ENCODE measurements at regions not wholly inside any gene's neighbourhood (a gene's known extent, or its start where the extent isn't known, plus 50 kb on each side); places are given as distances from the start of the nearest gene placed in this dataset.

- no peak for DNase-seq
Observed at GRCh38 chr9:108709997-108710396, 145.8 kb downstream of the ACTL7B start.

- no peak for DNase-seq
Observed at GRCh38 chr9:108709126-108709525, 146.7 kb downstream of the ACTL7B start.

GRCh38 chr9:108708448-108708847, 147.3 kb downstream of the ACTL7B start:
- DNase-seq = no peak

- DNase-seq = no peak
Observed at GRCh38 chr9:108707120-108707519, 148.7 kb downstream of the ACTL7B start.

GRCh38 chr9:108704156-108704852, 151.5 kb downstream of the ACTL7B start:
- DNase-seq = no peak

- DNase-seq = no peak
Observed at GRCh38 chr9:108703429-108703828, 152.4 kb downstream of the ACTL7B start.

- DNase-seq = no peak
Observed at GRCh38 chr9:108702681-108703080, 153.1 kb downstream of the ACTL7B start.

- DNase-seq = no peak
Observed at GRCh38 chr9:108698801-108699200, 157.0 kb downstream of the ACTL7B start.

GRCh38 chr9:108698231-108698630, 157.6 kb downstream of the ACTL7B start:
- DNase-seq = no peak

- no peak for DNase-seq
Observed at GRCh38 chr9:108696156-108696555, 159.6 kb downstream of the ACTL7B start.

- DNase-seq = no peak
Observed at GRCh38 chr9:108694170-108694569, 161.6 kb downstream of the ACTL7B start.

- no peak for DNase-seq
Observed at GRCh38 chr9:108691614-108692013, 164.2 kb downstream of the ACTL7B start.

- no peak for DNase-seq
Observed at GRCh38 chr9:108688676-108689075, 167.1 kb downstream of the ACTL7B start.

GRCh38 chr9:108688051-108688450, 167.7 kb downstream of the ACTL7B start:
- DNase-seq = no peak

- DNase-seq = no peak
Observed at GRCh38 chr9:108687006-108687987, 168.5 kb downstream of the ACTL7B start.

GRCh38 chr9:108684288-108685025, 171.3 kb downstream of the ACTL7B start:
- no peak for DNase-seq

- DNase-seq = no peak
Observed at GRCh38 chr9:108683245-108683644, 172.5 kb downstream of the ACTL7B start.

GRCh38 chr9:108681851-108682590, 173.8 kb downstream of the ACTL7B start:
- no peak for DNase-seq

- no peak for DNase-seq
Observed at GRCh38 chr9:108680946-108681345, 174.8 kb downstream of the ACTL7B start.

GRCh38 chr9:108677776-108678175, 178.0 kb downstream of the ACTL7B start:
- DNase-seq = no peak

GRCh38 chr9:108676355-108676754, 179.4 kb downstream of the ACTL7B start:
- no peak for DNase-seq

- DNase-seq = peak in 1 of 5 experiments; percentile 1
Observed at GRCh38 chr9:108675708-108676107, 180.1 kb downstream of the ACTL7B start.
